HuH-7 (cell line): ENCODE measurements at regions not wholly inside any gene's neighbourhood (a gene's known extent, or its start where the extent isn't known, plus 50 kb on each side); places are given as distances from the start of the nearest gene placed in this dataset.
"Not testable (repeated sequence)": the region's sequence is repeated elsewhere in the genome, so short reads cannot be mapped to it uniquely, and the experiment has no call there.

ENCODE experiments used
- DNase-seq: peaks from one replicate; pipeline ENCODE4 v3.0.0; 2011; ENCODE audit warnings: low spot score

DNA sequence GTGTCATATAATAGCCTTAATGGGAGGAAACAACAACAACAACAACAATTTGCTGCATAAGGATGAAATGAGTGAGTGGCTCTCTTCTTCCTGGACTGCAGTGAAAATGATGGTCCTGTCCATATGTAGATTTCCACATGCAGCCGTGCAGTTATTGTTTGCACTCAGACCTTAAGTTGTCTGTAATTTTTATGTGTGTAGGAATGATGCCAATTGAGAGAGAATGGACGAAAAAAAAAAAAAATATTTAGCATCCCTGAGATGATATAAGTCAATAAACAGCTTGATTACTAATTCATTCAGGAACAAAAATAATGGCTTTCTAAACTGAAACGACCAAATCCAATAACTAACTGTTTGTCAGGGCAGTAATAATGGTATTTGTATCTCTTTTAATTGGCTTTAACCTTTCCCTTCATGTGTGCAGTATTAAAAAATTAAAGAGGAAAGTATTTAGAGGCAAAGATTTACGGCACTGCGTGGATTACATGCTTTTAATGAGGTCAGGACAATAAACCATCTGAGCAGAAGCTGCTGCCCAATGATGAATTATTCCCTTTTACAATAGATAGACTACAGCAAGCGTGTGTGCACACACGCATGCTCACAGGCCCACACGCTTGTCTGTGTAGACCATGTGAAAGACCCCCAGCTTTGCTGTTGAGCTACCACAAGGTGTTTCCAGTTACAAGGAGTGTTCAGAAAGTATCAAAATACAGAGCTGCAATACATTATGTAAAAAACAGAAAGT lies 459.5 kb upstream of the WWC1 start:
- no peak for DNase-seq

DNA sequence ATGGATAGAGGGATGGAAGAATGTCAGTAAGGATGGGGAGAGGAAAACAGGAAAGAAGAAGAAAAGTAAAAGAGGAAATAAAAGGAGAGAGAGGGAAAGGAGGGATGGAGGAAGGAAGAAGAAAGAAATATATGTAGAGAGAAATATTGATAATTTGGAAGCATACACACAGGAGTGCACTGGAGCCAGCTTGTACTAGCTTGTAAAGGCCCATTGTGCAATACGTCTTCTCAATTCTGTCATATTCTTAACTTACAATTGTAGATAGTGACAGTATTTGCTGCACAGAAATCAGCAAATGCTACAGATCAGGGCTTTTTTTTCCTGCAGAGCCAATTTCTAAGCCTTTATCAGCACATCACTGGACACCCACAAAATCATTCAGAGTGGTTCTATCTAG lies 458.8 kb upstream of the WWC1 start:
- DNase-seq = no peak

DNA sequence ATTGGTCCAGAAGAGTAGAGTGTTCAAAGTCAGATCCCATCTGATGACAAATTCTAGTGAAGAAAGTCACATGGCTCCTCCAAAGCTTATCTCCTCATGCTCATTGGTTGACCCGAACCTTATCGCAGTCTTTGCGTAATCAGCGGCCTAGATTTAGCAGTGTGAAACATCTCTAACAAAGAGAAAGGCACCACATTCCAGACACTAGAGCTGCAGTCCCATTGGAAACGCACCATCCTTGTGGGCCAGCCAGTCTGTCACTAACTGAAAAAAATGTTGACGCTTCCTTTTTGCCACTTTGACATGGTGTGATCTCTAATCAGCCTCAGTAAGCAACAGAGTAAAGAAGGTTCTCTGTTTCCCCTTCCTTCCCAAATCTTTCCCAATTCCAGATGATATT lies 458.0 kb upstream of the WWC1 start:
- DNase-seq = no peak

DNA sequence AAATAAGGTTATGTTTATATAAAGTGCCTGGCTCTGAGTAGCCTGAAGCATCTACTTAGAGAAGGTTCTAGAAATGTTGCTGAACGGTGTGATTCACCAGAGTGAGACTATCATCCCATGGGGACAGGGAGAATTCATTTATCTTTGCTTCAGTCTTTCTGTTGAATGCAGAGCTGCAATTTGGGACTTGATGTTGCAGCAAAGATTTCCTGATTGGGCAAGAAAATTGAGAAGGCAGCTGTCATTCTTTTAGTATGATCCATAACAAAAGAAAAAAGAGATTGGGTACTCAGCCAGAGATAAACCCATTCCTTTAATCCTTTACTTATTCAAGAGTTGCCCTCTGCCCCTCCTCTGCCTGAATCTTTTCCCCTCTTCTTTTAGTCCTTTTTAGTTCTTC lies 456.3 kb upstream of the WWC1 start:
- DNase-seq = no peak

DNA sequence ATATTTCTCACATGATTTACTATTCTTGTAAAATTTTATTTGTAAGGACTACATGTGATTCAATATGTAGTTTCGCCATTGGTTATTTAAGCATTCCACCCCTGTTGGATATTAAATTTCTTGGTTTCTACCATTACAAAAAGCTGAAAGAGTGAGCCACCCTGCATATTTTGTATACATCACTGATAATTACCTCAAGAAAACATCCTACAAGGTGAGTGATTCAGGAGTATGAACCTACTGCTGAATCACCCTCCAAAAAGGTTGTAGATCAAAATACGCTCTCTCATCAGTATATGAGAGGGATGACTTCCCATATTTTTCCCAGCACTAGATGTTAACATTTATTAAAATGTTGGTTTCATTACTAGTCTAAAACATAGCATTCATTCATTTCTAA lies 454.3 kb upstream of the WWC1 start:
- no peak for DNase-seq

DNA sequence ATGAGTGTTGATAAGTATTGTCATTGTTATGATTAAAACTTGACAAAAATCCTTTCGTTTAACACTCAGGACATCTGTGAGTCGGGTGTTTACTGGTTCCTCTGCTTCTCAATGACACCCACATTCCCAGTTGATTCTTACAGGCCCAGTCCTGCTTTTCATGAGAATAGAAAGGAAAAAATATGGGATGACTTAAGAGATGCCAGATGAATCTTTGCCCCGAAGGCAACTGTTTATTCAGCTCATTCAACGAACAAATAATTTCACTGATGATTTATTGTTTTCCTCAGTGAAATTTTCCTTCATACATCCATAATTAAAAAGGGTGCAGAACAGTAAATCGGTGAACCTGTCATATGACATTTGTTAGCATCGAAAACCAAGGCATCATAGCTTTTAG lies 452.4 kb upstream of the WWC1 start:
- DNase-seq = no peak

DNA sequence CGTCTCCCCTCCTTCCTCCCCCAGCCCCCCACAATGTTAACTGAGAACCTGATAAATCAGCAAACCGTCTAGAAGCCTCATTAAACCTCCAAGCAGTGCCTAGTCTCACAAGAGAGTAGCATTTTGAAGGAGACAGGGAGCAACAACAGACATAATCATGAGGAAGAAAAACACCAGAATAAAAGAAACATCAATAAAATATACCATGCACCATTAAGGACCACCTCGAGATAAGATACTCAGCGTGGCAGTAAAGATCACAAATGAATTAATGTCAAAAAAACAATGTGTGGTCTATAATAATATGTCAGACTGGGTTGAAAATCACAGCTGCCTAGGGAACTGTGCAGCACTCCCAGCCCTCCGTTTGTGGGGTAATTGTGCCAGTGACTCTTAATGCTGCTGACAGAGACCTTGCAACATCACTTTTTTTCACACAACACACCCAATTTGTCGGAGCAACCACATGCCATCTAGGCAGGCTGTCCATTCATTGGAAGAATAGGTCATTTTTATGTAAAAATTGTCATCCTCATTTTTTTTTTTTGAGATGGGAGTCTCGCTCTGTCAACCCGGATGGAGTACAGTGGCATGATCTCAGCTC lies 450.8 kb upstream of the WWC1 start:
- no peak for DNase-seq

DNA sequence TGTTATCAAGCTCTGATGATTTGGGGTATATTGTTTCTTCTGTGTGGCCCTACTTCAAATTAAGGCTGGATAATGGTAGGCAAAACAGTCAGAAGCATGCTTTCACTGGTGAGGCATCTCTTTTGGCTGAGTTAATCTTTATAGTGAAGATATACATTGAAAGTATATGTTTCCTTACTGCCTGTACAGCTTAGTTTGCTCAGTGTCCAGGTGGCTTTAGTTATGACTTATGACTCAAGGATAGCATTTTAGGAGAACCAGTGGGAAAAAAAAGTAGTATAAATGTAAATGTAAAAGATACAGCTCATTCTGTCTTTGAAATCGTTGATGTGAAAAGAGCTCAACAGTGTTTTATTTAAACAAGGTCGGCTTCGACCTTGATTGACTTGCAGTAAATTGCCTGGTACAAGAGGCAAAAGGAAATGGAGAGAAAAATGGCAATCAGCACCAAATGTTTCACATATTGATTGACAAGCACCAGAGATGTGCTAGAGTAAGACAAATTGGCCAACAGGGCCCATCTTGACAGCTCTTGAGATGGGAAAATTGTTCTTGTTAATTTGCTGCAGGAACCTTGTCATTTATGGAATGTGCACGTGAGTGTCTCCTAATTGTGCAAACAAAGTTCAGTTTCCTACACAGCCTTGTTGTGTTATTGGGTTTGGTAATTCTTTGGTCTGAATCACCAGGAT lies 447.4 kb upstream of the WWC1 start:
- DNase-seq = no peak

DNA sequence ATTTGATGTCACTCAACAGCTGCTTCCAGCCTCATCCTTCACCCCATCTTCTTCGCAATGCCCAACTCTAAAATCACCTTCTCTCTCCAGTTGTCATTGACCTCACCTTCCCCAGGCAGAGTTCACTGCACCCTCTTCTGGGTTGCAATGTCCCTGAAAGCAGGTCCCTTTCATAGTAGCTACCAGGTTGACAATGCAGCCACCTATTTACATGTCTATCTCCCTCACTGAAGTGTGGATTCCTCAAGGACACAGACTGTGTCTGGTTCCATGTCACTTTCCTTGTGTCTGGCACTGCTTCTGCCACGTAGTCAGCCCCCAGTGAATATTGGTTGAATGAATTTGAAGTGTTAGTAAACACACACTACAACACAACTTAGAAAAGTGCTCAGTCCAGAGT lies 445.5 kb upstream of the WWC1 start:
- no peak for DNase-seq

DNA sequence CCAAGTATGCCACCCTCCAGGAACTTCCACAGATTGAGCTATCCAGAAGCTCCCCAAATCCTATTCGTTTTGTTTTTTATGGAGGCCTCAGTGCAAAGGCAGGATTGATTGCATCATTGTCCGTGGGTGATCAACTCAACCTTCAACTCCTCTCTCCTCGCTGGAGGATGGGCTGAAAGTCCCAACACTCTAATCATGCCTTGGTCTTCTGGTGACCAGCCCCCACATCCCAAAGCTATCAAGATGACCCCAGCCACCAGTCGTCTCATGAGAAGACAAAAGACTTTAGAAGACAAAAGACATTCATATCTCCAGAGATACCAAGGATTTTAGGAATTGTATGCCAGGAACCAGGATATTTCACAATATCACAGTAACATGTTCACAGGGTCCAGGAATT lies 441.6 kb upstream of the WWC1 start:
- DNase-seq = no peak

DNA sequence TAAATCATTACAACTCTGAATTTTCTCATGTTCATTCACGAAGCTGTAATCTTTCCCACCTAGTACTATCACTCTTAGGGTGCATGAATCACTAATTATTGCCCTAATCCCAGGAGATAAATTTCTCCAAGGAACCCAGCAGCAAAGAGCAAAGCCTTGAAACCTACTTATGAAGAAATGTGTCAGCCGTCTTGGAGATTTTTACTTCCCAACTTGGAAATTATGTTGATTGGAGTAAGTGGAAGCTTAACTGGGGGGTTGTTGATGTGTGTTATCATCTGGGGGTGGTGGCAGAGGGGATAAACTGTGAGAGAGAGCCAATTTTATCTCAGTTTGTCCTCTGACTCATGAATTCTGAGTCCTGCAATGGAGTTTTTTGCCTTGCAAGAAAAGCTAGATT lies 440.5 kb upstream of the WWC1 start:
- DNase-seq = no peak

DNA sequence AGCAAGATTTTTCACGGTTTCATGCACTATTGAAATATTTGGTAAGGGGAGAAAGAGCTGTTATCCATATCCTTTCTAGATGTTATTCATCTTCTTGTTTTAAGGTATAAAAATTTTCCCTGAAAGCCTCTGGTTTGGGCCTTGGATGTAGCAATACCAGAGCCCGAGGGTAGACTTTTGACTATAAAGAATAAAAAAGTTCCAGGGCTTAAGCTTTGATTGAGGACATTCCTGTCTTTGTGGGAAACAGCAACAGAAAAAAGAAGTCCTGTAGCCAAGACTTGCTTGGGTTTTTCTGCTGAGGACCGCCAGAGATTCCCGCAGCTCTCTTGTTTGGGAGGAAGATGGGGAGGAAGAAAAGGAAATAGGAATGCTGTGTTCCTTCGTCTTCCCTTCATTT lies 440.0 kb upstream of the WWC1 start:
- DNase-seq = no peak

DNA sequence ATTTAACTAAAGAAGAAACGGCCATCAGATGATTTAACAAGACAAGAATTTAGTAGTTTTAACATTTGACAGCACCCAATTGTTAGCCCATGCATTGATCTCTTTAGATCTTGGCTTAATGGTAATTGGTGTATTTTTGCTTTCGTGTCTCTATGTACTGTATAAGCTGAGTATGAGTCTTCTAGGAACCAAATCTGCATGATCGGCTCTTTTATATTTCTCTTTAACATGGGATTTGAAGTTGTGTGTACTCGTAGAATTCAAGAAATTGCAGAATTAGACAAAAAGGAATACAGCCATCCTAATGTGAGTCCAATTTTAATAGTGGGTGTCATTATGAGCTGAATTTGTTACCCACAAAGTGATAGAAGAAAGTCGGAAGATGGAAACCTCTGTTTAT lies 438.9 kb upstream of the WWC1 start:
- no peak for DNase-seq

DNA sequence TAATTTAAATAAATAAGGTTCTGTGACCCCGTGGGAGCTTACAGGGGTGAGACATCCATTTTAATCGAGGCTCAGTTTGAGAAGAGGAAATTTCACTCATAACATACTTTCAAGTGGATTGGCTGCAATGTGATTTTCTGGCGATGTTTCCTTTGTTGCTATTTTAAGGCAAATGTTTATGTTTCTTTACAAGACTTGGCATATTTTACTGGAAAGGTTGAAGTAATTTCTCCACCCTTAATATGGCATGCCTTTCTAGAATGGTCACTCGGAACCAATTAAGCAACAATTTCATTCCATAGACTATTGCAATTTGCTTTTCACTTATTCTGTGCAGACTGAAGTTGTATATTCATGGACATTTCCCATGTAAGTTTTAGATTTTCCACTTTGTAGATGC lies 438.0 kb upstream of the WWC1 start:
- no peak for DNase-seq

DNA sequence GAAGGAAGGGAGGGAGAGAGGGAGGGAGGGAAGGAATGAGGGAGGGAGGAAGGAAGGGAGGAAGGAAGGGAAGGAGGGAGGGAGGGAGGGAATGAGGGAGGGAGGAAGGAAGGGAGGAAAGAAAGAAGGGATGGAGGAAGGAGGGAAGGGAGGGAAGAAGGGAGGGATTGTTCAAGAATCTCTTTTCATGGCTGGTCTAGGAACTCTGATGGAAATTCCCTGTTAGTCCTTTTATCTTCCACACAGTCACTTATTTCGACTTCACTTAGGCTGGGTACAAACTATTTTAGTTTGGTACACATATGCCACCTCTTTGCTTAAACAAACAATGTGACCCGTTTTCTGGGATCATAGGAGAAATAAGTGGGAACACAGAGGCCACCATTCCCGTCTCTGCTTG lies 435.6 kb upstream of the WWC1 start:
- DNase-seq = no peak

DNA sequence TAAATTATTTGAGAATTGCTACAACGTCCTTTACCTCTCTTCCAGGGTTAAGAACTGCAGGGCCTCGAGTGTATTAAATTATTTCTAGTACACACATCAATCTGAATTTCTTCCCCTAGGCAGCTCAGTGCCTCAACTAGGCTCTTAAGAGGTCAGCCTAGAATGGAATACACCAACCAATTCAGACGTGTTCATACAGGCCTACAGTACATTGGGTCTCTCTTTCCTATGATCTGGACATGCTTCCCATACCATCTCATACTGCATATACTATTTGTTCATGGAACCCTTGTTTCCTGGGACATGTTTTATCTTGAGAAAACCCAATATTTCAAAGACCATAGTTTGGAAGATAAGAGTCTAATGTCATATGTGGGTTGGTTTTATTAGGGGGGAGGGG lies 434.1 kb upstream of the WWC1 start:
- DNase-seq = no peak

DNA sequence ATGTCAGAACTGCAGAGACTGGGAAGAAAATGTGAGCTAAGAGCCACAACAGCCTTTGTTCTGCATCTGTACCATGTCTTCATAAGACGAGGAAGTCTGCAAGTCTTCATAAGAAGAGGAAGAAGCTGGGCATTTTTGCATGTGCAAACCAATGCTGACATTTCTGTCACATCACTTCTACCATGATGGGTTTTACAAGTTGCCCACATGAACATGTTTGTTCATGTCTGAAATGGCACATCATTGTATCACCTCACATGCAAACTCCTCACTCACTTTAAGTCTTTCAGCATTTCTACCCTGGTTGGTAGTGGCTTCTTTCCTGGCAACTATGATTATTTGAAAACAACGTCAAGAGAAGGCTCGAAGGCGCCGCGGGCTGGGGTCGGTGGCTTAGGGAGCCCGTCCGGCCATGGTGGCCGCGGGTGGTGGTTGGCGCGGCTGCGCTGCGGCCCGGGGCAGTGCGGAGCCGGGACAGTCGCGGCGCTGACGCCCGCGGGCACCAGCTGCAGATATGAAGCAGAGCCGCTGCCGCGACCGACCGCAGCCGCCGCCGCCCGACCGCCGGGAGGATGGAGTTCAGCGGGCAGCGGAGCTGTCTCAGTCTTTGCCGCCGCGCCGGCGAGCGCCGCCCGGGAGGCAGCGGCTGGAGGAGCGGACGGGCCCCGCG lies 433.1 kb upstream of the WWC1 start:
- not testable (repeated sequence) for DNase-seq

DNA sequence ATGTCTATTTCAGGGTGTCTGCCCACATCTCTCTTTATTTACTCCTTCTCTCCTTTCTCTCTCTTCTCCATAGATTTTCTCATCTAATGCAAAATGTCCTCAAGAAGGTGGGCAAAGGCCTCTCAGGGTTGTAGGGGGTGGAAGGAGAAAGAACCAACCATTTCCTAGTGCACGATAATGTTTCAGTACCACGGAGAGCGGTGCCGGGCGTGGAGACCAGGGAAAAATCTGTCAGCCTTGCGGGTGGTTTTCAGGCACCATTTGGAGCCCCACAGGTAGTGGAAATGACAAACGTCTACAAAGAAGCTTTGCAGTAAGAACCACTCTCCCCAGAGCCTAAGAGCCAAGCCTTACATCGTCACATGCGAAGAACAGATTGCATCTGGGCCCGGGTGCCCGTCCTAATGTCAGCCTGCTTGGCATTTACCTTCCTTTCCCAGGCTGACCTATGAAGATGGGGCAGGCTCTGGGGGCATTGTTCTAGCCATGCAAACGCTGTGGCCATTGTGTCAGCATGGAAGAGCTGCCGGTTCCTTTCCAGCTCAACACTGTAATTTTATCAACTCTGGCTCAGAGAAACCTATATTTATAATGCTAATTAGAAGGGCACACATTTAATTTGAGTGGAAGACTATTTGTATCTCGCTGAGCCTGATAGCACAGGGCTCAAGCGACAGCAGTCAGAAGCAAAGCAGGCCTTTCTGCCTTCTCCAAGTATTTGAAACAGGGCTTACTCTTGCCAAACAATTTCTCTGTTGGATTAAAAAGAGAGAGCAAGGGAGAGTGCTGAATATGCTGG lies 430.1 kb upstream of the WWC1 start:
- DNase-seq = peak; percentile 28

DNA sequence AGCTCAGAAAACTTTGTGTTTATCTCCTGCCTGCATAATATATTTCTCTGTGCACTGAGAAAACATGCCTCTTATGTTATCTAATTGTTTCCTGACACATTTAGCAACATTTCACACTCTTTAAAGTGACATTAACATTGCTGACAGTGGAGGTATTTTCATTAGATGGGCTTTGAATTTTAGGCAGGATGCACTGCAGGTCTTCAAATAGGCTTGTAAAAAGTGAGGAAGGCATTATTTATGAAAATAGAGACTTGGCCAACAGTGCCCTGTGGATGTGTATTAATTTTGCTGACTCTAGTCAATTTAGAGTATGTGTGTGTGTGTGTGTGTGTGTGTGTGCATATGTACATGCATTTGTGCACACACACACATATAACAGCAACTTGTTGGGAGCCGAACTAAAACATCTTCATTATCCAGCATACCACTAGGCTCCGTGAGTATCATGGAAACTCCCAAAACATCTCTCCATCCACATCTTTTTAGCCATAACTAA lies 429.5 kb upstream of the WWC1 start:
- no peak for DNase-seq

DNA sequence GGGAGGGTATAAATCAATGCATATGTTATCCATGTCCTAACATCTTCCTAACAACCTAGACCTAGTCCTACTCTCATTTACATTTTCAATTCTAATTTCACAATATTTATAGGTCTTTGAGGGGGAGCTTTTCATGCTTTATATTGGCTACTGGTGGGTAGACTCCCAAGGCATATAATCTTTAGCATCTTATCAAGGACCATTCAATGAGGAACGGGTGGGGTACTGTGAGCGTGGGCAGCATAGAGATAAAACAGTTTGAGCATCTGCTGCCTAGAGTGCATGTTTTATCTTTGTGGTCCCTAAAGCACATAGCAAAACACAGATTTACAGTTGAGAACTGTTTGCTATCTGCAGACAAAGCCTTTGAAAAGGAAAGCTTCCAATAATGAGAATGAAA lies 427.6 kb upstream of the WWC1 start:
- DNase-seq = no peak

DNA sequence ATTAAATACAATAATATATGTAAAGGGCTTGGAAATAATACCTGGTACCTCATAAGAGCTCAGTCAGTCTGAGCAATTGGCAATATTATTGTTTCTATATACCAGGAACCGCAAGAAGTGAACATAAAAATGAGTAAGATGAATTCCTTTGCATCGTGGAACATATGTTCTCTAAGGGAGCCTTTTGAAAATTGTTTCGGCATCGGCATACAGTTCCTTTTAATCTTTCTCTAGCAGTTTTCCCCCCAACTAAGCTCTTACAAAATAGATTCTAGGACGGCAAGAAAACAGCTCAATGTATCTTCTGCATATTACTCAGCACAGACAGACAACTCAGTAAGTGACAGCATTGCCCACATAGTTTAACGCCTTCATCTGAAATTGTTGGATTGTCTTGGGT lies 426.6 kb upstream of the WWC1 start:
- DNase-seq = no peak

DNA sequence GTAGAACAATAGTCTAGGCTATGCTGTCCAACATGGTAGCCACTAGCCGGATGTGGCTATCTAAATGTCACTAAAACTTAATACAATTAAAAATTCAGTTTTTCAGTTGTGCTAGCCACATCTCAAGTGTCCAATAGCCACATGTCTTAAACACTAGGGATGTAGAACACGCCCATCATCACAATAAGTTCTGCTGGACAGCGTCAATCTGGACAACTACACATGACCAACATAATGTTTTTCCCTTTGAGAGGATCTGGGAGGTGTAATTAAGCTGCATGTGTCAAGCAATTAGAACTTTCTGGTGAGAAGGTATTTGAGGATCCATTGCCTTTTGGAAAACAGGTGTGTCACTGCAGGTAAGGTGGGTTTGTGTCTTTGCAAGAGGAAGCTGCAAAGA lies 424.6 kb upstream of the WWC1 start:
- no peak for DNase-seq
